GM12892 (cell line): ENCODE measurements at regions not wholly inside any gene's neighbourhood (a gene's known extent, or its start where the extent isn't known, plus 50 kb on each side); places are given as distances from the start of the nearest gene placed in this dataset.

ENCODE experiments used
- POLR2A ChIP-seq: IDR thresholded peaks from 2 replicates; pipeline ENCODE4 v1.6.1; 2011; ENCODE audit warnings: low read depth, low read length, control low read depth
- POLR2AphosphoS5 ChIP-seq: IDR thresholded peaks from 2 replicates; pipeline ENCODE4 v1.6.1; 2011; ENCODE audit warnings: low read depth, low read length, control low read depth
- TAF1 ChIP-seq: IDR thresholded peaks from 2 replicates; pipeline ENCODE4 v1.6.1; 2011; ENCODE audit warnings: low read depth, mild to moderate bottlenecking, control low read depth, low read length, borderline replicate concordance

- TF ChIP-seq POLR2A (no peak), POLR2AphosphoS5 (no peak), TAF1 (no peak)
These were observed 281.5 kb downstream of the HS3ST3A1 start for GRCh38 chr17:13320046-13320785.
